T-helper 9 cell (primary cell): ENCODE measurements at regions not wholly inside any gene's neighbourhood (a gene's known extent, or its start where the extent isn't known, plus 50 kb on each side); places are given as distances from the start of the nearest gene placed in this dataset.

Experiments used
- DNase-seq: peaks from one replicate; pipeline ENCODE4 v3.0.0-alpha.2; 2020

DNA sequence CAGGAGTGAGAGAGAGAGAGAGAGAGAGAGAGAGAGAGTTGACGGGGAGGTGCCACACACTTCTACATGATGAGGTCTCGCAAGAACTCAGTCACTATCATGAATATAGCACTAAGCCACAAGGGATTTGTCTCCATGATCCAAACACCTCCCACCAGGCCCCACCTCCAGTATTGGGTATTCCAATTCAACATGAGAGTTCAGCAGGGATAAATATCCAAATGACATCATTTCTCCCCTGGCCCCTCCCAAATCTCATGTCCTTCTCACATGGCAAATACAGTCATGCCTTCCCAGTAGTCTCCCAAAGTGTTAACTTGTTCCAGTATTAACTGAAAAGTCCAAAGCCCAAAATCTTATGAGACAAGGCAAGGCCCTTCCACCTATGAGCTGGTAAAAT, 330.7 kb downstream of the CDH26 start:
- DNase-seq, result no peak

GRCh38 chr20:60292001-60292520, 333.8 kb downstream of the CDH26 start:
- DNase-seq, result no peak

DNA sequence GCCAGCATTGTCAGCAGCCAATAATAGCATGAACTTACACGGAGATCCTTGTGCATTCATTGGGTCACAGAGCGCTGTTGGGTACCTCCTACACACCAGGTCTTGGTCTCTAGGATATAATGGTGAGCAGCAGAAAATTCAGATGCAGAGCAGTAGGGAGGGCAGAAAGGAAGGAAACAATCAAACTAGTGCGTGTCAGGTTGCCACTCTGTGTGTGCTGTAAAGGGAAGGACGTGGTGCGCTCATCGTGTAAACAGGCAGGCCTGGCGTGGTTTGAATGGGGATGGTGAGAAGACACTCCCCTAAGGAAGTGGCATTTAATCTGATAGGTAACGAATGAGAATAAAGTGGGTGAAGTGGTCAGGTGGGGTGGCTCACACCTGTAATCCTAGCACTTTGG, 336.4 kb downstream of the CDH26 start:
- no peak for DNase-seq

- no peak for DNase-seq
These were observed 337.0 kb downstream of the CDH26 start for GRCh38 chr20:60295214-60295613.

GRCh38 chr20:60297649-60298048, 339.4 kb downstream of the CDH26 start:
- DNase-seq, result no peak

GRCh38 chr20:60298647-60299046, 340.4 kb downstream of the CDH26 start:
- DNase-seq, result no peak

- no peak for DNase-seq
These were observed 341.7 kb downstream of the CDH26 start for GRCh38 chr20:60299951-60300350.

DNA sequence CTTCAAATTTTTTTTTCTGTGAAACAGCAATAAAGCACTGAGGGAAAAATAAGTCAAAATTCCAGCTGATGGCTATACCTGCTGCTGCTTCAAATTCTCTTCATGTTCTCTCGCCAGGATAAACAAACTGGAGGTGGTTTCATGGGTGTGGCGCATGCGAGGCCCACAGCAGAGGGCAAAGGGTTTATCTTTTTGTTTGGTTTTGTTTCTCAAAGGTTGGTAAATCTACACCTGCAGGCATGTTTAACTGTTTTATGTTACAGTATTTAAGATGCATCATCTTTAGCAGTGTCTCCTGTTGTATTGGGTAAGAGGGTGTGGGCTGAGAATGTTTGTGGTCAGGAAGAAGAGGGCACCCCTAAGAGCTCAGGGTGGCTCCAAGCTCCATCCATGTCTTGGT, 342.2 kb downstream of the CDH26 start:
- DNase-seq, result no peak

DNA sequence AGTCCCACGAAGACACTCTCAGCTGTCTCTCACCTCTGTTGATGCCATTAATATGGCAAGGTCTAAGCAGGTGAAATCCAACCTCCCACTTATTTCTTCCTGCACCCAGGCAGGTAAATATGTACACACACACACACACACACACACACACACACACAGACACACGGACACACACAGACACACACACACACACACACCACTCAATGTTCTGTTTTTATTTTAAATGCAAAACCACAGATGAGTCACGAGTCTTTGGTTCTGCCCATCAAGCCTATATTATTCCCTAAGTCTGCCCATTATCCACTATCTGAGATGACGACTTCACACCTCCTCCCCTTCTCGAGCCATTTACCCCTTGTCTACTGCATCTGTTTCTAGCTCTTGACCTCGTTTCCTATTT, 344.7 kb downstream of the CDH26 start:
- DNase-seq, result no peak

DNA sequence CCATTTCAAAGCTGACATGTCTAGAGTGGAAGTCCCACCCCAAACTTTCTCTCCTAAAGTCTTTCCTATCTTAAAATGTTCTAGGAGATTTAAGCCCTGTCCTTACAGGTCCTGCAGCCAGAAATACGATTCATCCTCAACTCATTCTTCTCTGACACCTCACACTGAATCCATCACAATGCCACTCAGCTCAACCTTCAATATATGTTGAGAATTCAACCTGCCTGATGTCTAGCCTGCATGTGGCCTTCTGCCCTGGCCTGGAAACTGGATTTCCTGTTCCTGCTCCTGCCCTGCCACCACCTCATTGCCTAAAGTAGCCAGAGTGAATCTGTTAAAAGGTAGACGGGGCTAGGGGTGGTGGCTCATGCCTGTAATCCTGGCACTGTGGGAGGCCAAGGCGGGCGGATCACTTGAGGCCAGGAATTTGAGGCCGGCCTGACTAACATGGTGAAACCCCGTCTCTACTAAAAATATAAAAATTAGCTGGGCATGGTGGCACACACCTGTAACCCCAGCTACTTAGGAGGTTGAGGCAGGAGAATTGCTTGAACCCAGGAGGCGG, 345.9 kb downstream of the CDH26 start:
- DNase-seq, result no peak

DNA sequence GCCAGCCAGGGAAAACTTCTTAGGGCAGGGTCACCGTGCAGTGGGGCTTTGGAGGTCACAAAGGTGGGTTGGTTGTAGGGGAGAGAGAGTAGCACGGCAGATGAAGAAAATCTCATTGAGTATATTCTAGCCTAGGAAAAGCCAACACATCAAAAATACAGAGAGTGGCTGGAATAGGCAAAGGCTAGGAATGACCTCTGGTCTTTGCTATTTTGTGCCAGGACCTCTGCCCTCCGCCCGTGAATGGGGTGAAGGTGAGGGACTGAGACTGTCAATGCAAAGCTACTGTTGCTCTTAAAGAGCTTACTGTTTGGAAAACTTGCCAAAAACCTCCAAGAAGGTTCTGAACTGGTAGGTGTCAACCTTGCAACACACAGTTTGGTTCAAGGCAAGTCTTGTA, 346.7 kb downstream of the CDH26 start:
- no peak for DNase-seq

DNA sequence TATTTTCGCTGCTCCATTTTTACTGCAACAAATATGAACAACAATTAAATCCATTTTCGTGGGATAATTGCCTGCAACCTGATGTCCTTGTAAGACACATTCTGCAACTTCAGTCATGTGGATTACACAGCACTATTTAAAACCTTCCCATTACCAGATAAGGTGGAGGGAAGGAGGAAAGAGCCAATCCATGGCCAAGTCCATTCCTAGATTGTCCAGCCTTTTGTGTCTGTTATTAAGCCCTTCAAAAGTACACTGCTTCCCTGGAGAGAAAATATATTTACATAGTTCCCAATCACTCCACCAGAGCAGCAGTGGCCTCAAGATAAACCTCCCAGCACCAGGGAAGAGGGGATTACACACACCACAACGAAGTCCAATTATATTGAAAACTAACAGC, 347.9 kb downstream of the CDH26 start:
- no peak for DNase-seq

GRCh38 chr20:60306551-60306950, 348.3 kb downstream of the CDH26 start:
- no peak for DNase-seq

GRCh38 chr20:60310560-60311349, 352.5 kb downstream of the CDH26 start:
- DNase-seq, result no peak

DNA sequence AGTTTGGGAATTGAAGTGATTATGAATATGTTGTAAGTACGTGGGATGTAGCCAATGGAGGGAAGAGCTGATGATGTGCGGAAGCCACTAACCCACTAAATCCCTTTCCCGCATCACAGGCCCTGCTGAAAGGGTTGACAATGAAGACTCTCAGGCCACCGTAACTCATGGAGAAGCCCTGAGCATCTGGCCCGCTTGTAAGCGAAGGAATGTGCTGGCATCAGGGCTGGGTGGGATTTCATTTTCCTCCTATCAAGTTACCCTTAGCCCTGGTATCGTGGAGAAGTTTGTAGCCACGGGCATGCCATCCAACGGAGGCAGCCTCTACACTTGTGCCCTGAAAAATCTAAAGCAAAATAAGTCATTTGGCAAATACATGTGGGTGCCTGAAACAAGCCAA, 355.0 kb downstream of the CDH26 start:
- no peak for DNase-seq

DNA sequence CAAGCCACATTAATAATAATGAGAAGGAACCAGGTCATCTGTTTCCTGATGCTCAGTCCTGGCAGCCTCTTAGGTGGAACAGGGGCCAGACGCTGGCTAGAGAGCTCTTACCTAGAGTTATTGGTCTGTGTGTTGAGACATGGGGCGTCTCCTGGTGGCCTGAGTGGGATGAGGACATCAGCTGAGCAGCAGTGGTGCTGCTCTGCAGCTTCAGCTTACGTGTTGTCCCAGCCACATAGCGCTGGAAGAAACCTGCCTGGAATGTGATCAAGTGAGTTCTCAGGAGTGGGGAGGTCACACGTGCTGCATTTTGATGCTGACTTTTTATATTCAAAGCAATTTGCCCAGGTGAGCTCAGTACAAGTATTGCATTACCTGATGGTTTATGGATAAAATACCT, 355.4 kb downstream of the CDH26 start:
- DNase-seq, result no peak

DNA sequence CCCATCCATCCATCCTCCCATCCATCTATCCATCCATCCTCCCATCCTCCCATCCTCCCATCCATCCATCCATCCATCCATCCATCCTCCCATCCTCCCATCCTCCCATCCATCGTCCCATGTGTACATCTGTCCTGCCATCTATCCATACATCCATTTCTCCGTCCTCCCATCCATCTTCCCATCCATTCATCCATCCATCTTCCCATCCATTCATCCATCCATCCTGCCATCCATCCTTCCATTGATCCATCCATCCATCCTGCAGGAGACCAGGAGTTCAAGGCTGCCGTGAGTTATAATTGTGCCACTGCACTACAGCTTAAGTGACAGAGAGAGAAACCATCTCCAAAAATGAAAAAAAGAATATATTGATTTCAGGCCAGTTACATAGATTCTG, 356.5 kb downstream of the CDH26 start:
- no peak for DNase-seq

- DNase-seq, result no peak
These were observed 358.4 kb downstream of the CDH26 start for GRCh38 chr20:60316476-60317158.

GRCh38 chr20:60317401-60317800, 359.2 kb downstream of the CDH26 start:
- DNase-seq, result no peak

- DNase-seq, result no peak
These were observed 363.4 kb downstream of the CDH26 start for GRCh38 chr20:60321601-60322000.

GRCh38 chr20:60326821-60327220, 368.6 kb downstream of the CDH26 start:
- DNase-seq, result no peak

- DNase-seq, result no peak
These were observed 369.9 kb downstream of the CDH26 start for GRCh38 chr20:60327971-60328660.

- no peak for DNase-seq
These were observed 372.2 kb downstream of the CDH26 start for GRCh38 chr20:60330461-60330860.
